ENCODE measurements at regions not wholly inside any gene's neighbourhood (a gene's known extent, or its start where the extent isn't known, plus 50 kb on each side); places are given as distances from the start of the nearest gene placed in this dataset.

DNA sequence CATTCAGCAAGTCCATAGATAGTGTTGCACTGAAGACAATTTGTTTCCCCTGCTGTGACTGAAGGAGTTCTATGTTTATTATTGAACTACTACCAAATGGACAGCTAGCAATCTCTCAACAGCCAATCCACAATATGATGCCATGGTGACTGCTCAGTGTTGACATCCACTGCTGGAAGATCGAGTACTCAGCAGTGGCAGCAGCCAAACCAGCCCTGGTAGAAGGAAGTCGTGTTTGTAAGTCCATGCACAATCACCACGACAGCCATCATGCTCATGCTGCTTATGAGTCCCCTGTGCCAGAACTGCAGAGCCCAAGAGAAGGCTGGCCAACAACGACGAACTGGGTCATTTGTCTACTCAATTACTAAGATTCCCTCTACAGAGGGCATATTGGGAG lies 66.4 kb downstream of the OSR1 start:
- TF ChIP-seq, protein P1, sequence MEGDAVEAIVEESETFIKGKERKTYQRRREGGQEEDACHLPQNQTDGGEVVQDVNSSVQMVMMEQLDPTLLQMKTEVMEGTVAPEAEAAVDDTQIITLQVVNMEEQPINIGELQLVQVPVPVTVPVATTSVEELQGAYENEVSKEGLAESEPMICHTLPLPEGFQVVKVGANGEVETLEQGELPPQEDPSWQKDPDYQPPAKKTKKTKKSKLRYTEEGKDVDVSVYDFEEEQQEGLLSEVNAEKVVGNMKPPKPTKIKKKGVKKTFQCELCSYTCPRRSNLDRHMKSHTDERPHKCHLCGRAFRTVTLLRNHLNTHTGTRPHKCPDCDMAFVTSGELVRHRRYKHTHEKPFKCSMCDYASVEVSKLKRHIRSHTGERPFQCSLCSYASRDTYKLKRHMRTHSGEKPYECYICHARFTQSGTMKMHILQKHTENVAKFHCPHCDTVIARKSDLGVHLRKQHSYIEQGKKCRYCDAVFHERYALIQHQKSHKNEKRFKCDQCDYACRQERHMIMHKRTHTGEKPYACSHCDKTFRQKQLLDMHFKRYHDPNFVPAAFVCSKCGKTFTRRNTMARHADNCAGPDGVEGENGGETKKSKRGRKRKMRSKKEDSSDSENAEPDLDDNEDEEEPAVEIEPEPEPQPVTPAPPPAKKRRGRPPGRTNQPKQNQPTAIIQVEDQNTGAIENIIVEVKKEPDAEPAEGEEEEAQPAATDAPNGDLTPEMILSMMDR (IDR thresholded peaks at IDR 0.05), result no peak
- TF ChIP-seq POLR2A (IDR thresholded peaks at IDR 0.05), result no peak
